Sigmoid colon (tissue), 6 donors: ENCODE measurements at regions not wholly inside any gene's neighbourhood (a gene's known extent, or its start where the extent isn't known, plus 50 kb on each side); places are given as distances from the start of the nearest gene placed in this dataset.

Source experiments
- DNase-seq: peaks from one replicate; pipeline ENCODE4 v3.0.0-alpha.2; 2019
- H3K27ac ChIP-seq, 4 donors: fragments of 200-600 bp; sonication (generic); one replicate each; pipeline ENCODE4 v1.5.1; 2016 to 2019; ENCODE audit warnings: mild to moderate bottlenecking in 1 of 4
- H3K27me3 ChIP-seq, 3 donors: fragments of 200-600 bp; sonication (generic); one replicate each; pipeline ENCODE4 v1.5.1; 2019; ENCODE audit warnings: mild to moderate bottlenecking in 1 of 3
- H3K36me3 ChIP-seq, 4 donors: fragments of 200-600 bp; sonication (generic); one replicate each; pipeline ENCODE4 v1.5.1; 2016 to 2019
- H3K4me1 ChIP-seq, 4 donors: fragments of 200-600 bp; sonication (generic); one replicate each; pipeline ENCODE4 v1.5.1; 2017 to 2019
- H3K4me3 ChIP-seq, 4 donors: fragments of 200-600 bp; sonication (generic); one replicate each; pipeline ENCODE4 v1.5.1; 2017 to 2019; ENCODE audit warnings: mild to moderate bottlenecking in 2 of 4, moderate library complexity in 1 of 4
- H3K9me3 ChIP-seq, 4 donors: fragments of 200-600 bp in 3 of 4; sonication (generic) in 3 of 4; one replicate each; pipeline versions ENCODE4 v1.5.1 to v1.6.1; 2013 to 2019
- EP300 ChIP-seq, 4 donors: sonication (generic); formaldehyde crosslinking; IDR thresholded peaks; one replicate each; pipeline ENCODE4 v1.6.1; 2017; ENCODE audit warnings: antibody characterized with exemption in 4 of 4
- POLR2A ChIP-seq, 2 donors: fragments of 450-650 bp; IDR thresholded peaks; one replicate each; pipeline ENCODE4 v1.6.1; 2016; ENCODE audit warnings: antibody characterized with exemption in 2 of 2, mild to moderate bottlenecking in 2 of 2, moderate library complexity in 2 of 2
- POLR2AphosphoS5 ChIP-seq, 4 donors: sonication (generic); formaldehyde crosslinking; IDR thresholded peaks; one replicate each; pipeline ENCODE4 v1.6.1; 2017; ENCODE audit warnings: antibody characterized with exemption in 4 of 4
- WGBS, 2 donors: extraction: QIAGEN DNeasy Blood & Tissue Kit; methylation state at CpG; one replicate each; pipeline ENCODE4 v1.1.7; 2013; 5-methylcytosine and 5-hydroxymethylcytosine counted together
- intact Hi-C: fragments of 100-400 bp; cut with DNase I; formaldehyde crosslinking; loops from one replicate; pipeline ENCODE4 v1.15.1; 2023
- TF ChIP-seq, protein P1 (sequence below), 4 experiments: fragments of 450-650 bp in 3 of 4; fragments of 200-600 bp in 1 of 4; IDR thresholded peaks; one replicate each; pipeline ENCODE4 v1.5.1; 2016 to 2019; ENCODE audit warnings: antibody characterized with exemption in 4 of 4, mild to moderate bottlenecking in 3 of 4, moderate library complexity in 2 of 4
- donor health status: healthy with polysubstance abuse.
- donor health status: healthy.

- no peak overlapping the region for H3K27ac ChIP-seq
- no peaks in the 10 kb centered on the region for H3K27me3 ChIP-seq
- H3K4me3 ChIP-seq: no peak overlapping the region
- no peaks in the 10 kb centered on the region for H3K9me3 ChIP-seq
- DNase-seq: no peak
- WGBS, 2 donors: 17 to 43% methylated on average over 2 of the region's 2 CpGs
- TF ChIP-seq EP300 (IDR thresholded peaks at IDR 0.05): no peak
- no peak for TF ChIP-seq POLR2AphosphoS5 (IDR thresholded peaks at IDR 0.05)
- no peaks in the 10 kb centered on the region for H3K4me1 ChIP-seq
- no peaks in the 10 kb centered on the region for H3K36me3 ChIP-seq
- intact Hi-C loops: no loop called here
Measured at GRCh38 chr9:119938871-119939270, 569.6 kb upstream of the BRINP1 start.

DNA sequence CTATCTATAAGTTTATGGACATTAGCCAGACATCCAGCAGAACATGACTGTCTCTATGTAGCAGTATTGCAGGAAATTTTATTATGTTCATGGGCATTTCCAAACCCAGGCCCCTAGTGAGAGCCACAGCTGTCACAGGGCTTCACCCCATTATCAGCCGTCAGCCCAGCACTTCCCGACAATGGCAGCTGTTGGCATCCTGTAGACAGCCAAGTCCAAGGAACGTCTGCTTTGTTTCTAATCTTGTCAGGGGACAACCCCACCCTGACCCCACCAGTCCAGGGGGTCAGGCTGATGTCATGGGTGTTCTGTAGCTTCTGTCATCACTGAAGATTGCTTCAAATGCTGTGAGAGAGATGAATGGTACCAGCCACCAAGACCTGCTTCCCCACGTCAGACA lies 565.3 kb upstream of the BRINP1 start:
- intact Hi-C loops: no loop called here
- Histone ChIP-seq H3K4me1 (no peaks in the 10 kb centered on the region), H3K27ac (no peak overlapping the region), H3K36me3 (no peaks in the 10 kb centered on the region), H3K27me3 (no peaks in the 10 kb centered on the region), H3K4me3 (no peak overlapping the region), H3K9me3 (no peaks in the 10 kb centered on the region)
- no peak for DNase-seq
- TF ChIP-seq, protein P1, sequence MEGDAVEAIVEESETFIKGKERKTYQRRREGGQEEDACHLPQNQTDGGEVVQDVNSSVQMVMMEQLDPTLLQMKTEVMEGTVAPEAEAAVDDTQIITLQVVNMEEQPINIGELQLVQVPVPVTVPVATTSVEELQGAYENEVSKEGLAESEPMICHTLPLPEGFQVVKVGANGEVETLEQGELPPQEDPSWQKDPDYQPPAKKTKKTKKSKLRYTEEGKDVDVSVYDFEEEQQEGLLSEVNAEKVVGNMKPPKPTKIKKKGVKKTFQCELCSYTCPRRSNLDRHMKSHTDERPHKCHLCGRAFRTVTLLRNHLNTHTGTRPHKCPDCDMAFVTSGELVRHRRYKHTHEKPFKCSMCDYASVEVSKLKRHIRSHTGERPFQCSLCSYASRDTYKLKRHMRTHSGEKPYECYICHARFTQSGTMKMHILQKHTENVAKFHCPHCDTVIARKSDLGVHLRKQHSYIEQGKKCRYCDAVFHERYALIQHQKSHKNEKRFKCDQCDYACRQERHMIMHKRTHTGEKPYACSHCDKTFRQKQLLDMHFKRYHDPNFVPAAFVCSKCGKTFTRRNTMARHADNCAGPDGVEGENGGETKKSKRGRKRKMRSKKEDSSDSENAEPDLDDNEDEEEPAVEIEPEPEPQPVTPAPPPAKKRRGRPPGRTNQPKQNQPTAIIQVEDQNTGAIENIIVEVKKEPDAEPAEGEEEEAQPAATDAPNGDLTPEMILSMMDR (IDR thresholded peaks at IDR 0.05): no peak
- 68 to 75% methylated on average over 4 of the region's 4 CpGs for WGBS, 2 donors

GRCh38 chr9:119933191-119933590 lies 564.0 kb upstream of the BRINP1 start:
- TF ChIP-seq, protein P1 (IDR thresholded peaks at IDR 0.05): no peak
- TF ChIP-seq POLR2AphosphoS5 (IDR thresholded peaks at IDR 0.05): no peak
- no peak for TF ChIP-seq POLR2A (IDR thresholded peaks at IDR 0.05)
- Histone ChIP-seq H3K36me3 (no peaks in the 10 kb centered on the region), H3K4me3 (no peak overlapping the region), H3K9me3 (no peaks in the 10 kb centered on the region), H3K4me1 (no peaks in the 10 kb centered on the region), H3K27ac (no peak overlapping the region), H3K27me3 (no peaks in the 10 kb centered on the region)
- intact Hi-C loops: no loop called here
- no peak for DNase-seq
- 91 to 96% methylated on average over 5 of the region's 5 CpGs for WGBS, 2 donors

GRCh38 chr9:119924736-119925135 lies 555.5 kb upstream of the BRINP1 start:
- Histone ChIP-seq H3K27ac (no peak overlapping the region), H3K4me3 (no peak overlapping the region), H3K4me1 (no peaks in the 10 kb centered on the region), H3K27me3 (no peaks in the 10 kb centered on the region), H3K36me3 (no peaks in the 10 kb centered on the region), H3K9me3 (peaks cover 0 to 2% (median 0%) of the 10 kb centered on the region in 4 donors)
- intact Hi-C loops: no loop called here
- WGBS, 2 donors: 74 to 77% methylated on average over 4 of the region's 4 CpGs
- no peak for DNase-seq
- TF ChIP-seq POLR2A (IDR thresholded peaks at IDR 0.05) (no peak), POLR2AphosphoS5 (IDR thresholded peaks at IDR 0.05) (no peak), EP300 (IDR thresholded peaks at IDR 0.05) (no peak)
- TF ChIP-seq, protein P1 (IDR thresholded peaks at IDR 0.05): no peak

GRCh38 chr9:119917175-119917574 lies 547.9 kb upstream of the BRINP1 start:
- Histone ChIP-seq H3K9me3 (peaks cover 0 to 3% (median 2%) of the 10 kb centered on the region in 4 donors), H3K36me3 (no peaks in the 10 kb centered on the region), H3K4me1 (no peaks in the 10 kb centered on the region), H3K4me3 (no peak overlapping the region), H3K27me3 (no peaks in the 10 kb centered on the region), H3K27ac (no peak overlapping the region)
- DNase-seq: no peak
- intact Hi-C loops: no loop called here
- TF ChIP-seq, protein P1 (IDR thresholded peaks at IDR 0.05): no peak
- TF ChIP-seq EP300 (IDR thresholded peaks at IDR 0.05) (no peak), POLR2AphosphoS5 (IDR thresholded peaks at IDR 0.05) (no peak)
- WGBS, 2 donors: 88 to 93% methylated on average over 5 of the region's 5 CpGs
